ENCODE measurements at regions not wholly inside any gene's neighbourhood (a gene's known extent, or its start where the extent isn't known, plus 50 kb on each side); places are given as distances from the start of the nearest gene placed in this dataset.

GRCh38 chr1:48084826-48085225 lies 87.6 kb upstream of the TRABD2B start:
- ATAC-seq (ENCODE audit: low read depth) (no peak), DNase-seq (no peak)
- Histone ChIP-seq H3K9ac (ENCODE audit: low read depth, low read length) (no peak overlapping the region), H3K79me1 (ENCODE audit: low read depth in 1 of 2, low read length in 2 of 2) (no peaks in the 10 kb centered on the region), H3K9me1 (ENCODE audit: insufficient read depth, low read length) (no peaks in the 10 kb centered on the region), H3K23ac (ENCODE audit: low read depth, low read length) (no peak overlapping the region), H4K5ac (ENCODE audit: low read depth, low read length) (no peak overlapping the region), H3K56ac (ENCODE audit: extremely low read depth, insufficient read depth, low read length) (no peak overlapping the region), H2AK5ac (ENCODE audit: low read depth, low read length) (no peak overlapping the region), H4K8ac (ENCODE audit: low read depth in 2 of 2, low read length in 2 of 2) (no peak overlapping the region), H3K4me2 (ENCODE audit: low read depth, low read length) (no peak overlapping the region), H3K4me3 (ENCODE audit: insufficient read depth, low read depth, low read length) (no peak overlapping the region), H4K91ac (ENCODE audit: insufficient read depth, low read depth, low read length) (no peak overlapping the region), H3K4ac (ENCODE audit: low read depth, low read length) (no peak overlapping the region), H3K36me3 (ENCODE audit: control insufficient read depth, insufficient read depth, low read length) (no peaks in the 10 kb centered on the region), H3K4me1 (ENCODE audit: control insufficient read depth, insufficient read depth, low read length) (no peaks in the 10 kb centered on the region), H3K27ac (ENCODE audit: insufficient read depth, low read length) (no peak overlapping the region), H2AFZ (replicated peaks; ENCODE audit: low read length, poor library complexity) (no peak overlapping the region), H3K14ac (replicated peaks; ENCODE audit: low read depth, low read length) (no peak overlapping the region), H2BK20ac (ENCODE audit: low read depth, low read length) (no peak overlapping the region), H2BK15ac (ENCODE audit: low read depth, low read length) (no peak overlapping the region), H2AK9ac (replicated peaks; ENCODE audit: low read depth, low read length, poor library complexity) (no peak overlapping the region), H4K20me1 (ENCODE audit: insufficient read depth, low read length) (no peaks in the 10 kb centered on the region), H2BK5ac (ENCODE audit: low read depth, low read length, poor library complexity, severe bottlenecking) (no peak overlapping the region), H3K27me3 (ENCODE audit: control insufficient read depth, insufficient read depth, low read length) (no peaks in the 10 kb centered on the region), H2BK120ac (ENCODE audit: low read depth, low read length) (no peak overlapping the region), H3K18ac (ENCODE audit: low read depth, low read length) (no peak overlapping the region), H3K9me3 (ENCODE audit: control insufficient read depth, insufficient read depth, low read length) (no peaks in the 10 kb centered on the region)
- dilution Hi-C loops (cut with HindIII; ENCODE audit: low sequenced_read_pairs, unreplicated experiment) = no loop called here
- ChIA-PET CTCF (no interaction called here), POLR2A (ENCODE audit: unreplicated experiment) (no interaction called here)
- in situ Hi-C loops (cut with MboI; ENCODE audit: low sequenced_read_pairs) = no loop called here
- TF ChIP-seq FOS (IDR thresholded peaks at IDR 0.05; ENCODE audit: low read depth, low read length) (no peak), USF2 (IDR thresholded peaks at IDR 0.05; ENCODE audit: low read depth, low read length) (no peak)
- no TSS peak for BruUV-seq (replicated peaks)
- no CpG with 5 or more reads among the region's 4 CpGs for WGBS, 2 experiments (ENCODE audit: extremely low coverage in 2 of 2, insufficient read length in 1 of 2)
- intact Hi-C loops (cut with micrococcal nuclease) = no loop called here

All from IMR-90 (cell line).